Smooth muscle cell (in vitro differentiated cells): ENCODE measurements at regions not wholly inside any gene's neighbourhood (a gene's known extent, or its start where the extent isn't known, plus 50 kb on each side); places are given as distances from the start of the nearest gene placed in this dataset.

Experiments used
- DNase-seq: peaks from one replicate; lab custom pipeline; 2025; ENCODE audit not compliant: unreplicated experiment; lab: John Stamatoyannopoulos, UW
- H2AFZ ChIP-seq: fragments of 200-600 bp; sonication (generic); 2 replicates; pipeline ENCODE4 v1.6.0; 2016; ENCODE audit warnings: antibody characterized with exemption, low read depth, mild to moderate bottlenecking
- H3F3A ChIP-seq: fragments of 200-600 bp; sonication (generic); 2 replicates; pipeline ENCODE4 v1.6.0; 2017; ENCODE audit warnings: antibody characterized with exemption, low read depth
- H3K27ac ChIP-seq: fragments of 200-600 bp; sonication (generic); 2 replicates; pipeline ENCODE4 v1.5.1; 2016; ENCODE audit warnings: low read depth, mild to moderate bottlenecking
- H3K27me3 ChIP-seq: fragments of 200-600 bp; sonication (generic); 2 replicates; pipeline ENCODE4 v1.6.1; 2016; ENCODE audit warnings: low read depth, mild to moderate bottlenecking
- H3K36me3 ChIP-seq: fragments of 200-600 bp; sonication (generic); 2 replicates; pipeline ENCODE4 v1.5.1; 2016; ENCODE audit warnings: low read depth
- H3K4me1 ChIP-seq: fragments of 200-600 bp; sonication (generic); 2 replicates; pipeline ENCODE4 v1.5.1; 2016; ENCODE audit warnings: low read depth
- H3K4me2 ChIP-seq: fragments of 200-600 bp; sonication (generic); 2 replicates; pipeline ENCODE4 v1.6.0; 2016; ENCODE audit warnings: mild to moderate bottlenecking
- H3K4me3 ChIP-seq: fragments of 200-600 bp; sonication (generic); 2 replicates; pipeline ENCODE4 v1.5.1; 2016; ENCODE audit warnings: mild to moderate bottlenecking
- H3K79me2 ChIP-seq: fragments of 200-600 bp; sonication (generic); 2 replicates; pipeline ENCODE4 v1.6.0; 2016; ENCODE audit warnings: low read depth, mild to moderate bottlenecking
- H3K9ac ChIP-seq: fragments of 200-600 bp; sonication (generic); 2 replicates; pipeline ENCODE4 v1.6.0; 2016; ENCODE audit warnings: low read depth
- H3K9me3 ChIP-seq: fragments of 200-600 bp; sonication (generic); replicated peaks from 2 replicates; pipeline ENCODE4 v1.5.1; 2016; ENCODE audit warnings: low read depth
- H4K20me1 ChIP-seq: fragments of 200-600 bp; sonication (generic); 2 replicates; pipeline ENCODE4 v1.6.0; 2016; ENCODE audit warnings: low read depth
- WGBS: methylation state at CpG from one replicate; pipeline ENCODE4 v1.1.7; 2016; ENCODE audit warnings: low lambda C conversion rate; 5-methylcytosine and 5-hydroxymethylcytosine counted together
- TF ChIP-seq, protein P1 (sequence below): fragments of 200-600 bp; sonication (generic); IDR thresholded peaks from 2 replicates; pipeline ENCODE4 v1.5.1; 2017; ENCODE audit warnings: borderline replicate concordance, mild to moderate bottlenecking, antibody characterized with exemption; ENCODE audit not compliant: insufficient read depth, poor library complexity, severe bottlenecking

GRCh38 chrX:69226459-69227158 lies 61.4 kb upstream of the PJA1 start:
- Histone ChIP-seq H3K27me3 (no peaks in the 10 kb centered on the region), H3K36me3 (no peaks in the 10 kb centered on the region), H2AFZ (no peak overlapping the region), H3K9me3 (no peaks in the 10 kb centered on the region), H3K9ac (no peak overlapping the region), H3K4me2 (no peak overlapping the region), H4K20me1 (no peaks in the 10 kb centered on the region), H3K27ac (no peak overlapping the region), H3K4me1 (peaks cover 6% of the 10 kb centered on the region), H3K4me3 (no peak overlapping the region), H3K79me2 (no peaks in the 10 kb centered on the region), H3F3A (no peaks in the 10 kb centered on the region)
- TF ChIP-seq, protein P1, sequence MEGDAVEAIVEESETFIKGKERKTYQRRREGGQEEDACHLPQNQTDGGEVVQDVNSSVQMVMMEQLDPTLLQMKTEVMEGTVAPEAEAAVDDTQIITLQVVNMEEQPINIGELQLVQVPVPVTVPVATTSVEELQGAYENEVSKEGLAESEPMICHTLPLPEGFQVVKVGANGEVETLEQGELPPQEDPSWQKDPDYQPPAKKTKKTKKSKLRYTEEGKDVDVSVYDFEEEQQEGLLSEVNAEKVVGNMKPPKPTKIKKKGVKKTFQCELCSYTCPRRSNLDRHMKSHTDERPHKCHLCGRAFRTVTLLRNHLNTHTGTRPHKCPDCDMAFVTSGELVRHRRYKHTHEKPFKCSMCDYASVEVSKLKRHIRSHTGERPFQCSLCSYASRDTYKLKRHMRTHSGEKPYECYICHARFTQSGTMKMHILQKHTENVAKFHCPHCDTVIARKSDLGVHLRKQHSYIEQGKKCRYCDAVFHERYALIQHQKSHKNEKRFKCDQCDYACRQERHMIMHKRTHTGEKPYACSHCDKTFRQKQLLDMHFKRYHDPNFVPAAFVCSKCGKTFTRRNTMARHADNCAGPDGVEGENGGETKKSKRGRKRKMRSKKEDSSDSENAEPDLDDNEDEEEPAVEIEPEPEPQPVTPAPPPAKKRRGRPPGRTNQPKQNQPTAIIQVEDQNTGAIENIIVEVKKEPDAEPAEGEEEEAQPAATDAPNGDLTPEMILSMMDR: no peak
- no peak for DNase-seq
- WGBS: 71% methylated on average over 9 of the region's 9 CpGs

- TF ChIP-seq, protein P1: peak; percentile 68
- no peaks in the 10 kb centered on the region for H3F3A ChIP-seq
- H3K4me3 ChIP-seq: no peak overlapping the region
- no peaks in the 10 kb centered on the region for H4K20me1 ChIP-seq
- 37% methylated on average over 12 of the region's 12 CpGs for WGBS
- no peaks in the 10 kb centered on the region for H3K27me3 ChIP-seq
- no peaks in the 10 kb centered on the region for H3K9me3 ChIP-seq
- no peak overlapping the region for H3K9ac ChIP-seq
- H3K27ac ChIP-seq: no peak overlapping the region
- H3K4me2 ChIP-seq: peak overlapping the region; percentile 71
- no peak overlapping the region for H2AFZ ChIP-seq
- H3K79me2 ChIP-seq: no peaks in the 10 kb centered on the region
- peak; percentile 21 for DNase-seq
- peaks cover 6% of the 10 kb centered on the region for H3K4me1 ChIP-seq
- no peaks in the 10 kb centered on the region for H3K36me3 ChIP-seq
These were observed 57.1 kb upstream of the PJA1 start for GRCh38 chrX:69222103-69223090.

GRCh38 chrX:69221239-69222102 lies 56.2 kb upstream of the PJA1 start:
- no peak overlapping the region for H3K9ac ChIP-seq
- TF ChIP-seq, protein P1: no peak
- H4K20me1 ChIP-seq: no peaks in the 10 kb centered on the region
- no peaks in the 10 kb centered on the region for H3K36me3 ChIP-seq
- H3K79me2 ChIP-seq: no peaks in the 10 kb centered on the region
- H3K27me3 ChIP-seq: no peaks in the 10 kb centered on the region
- H2AFZ ChIP-seq: no peak overlapping the region
- H3K27ac ChIP-seq: no peak overlapping the region
- no peak overlapping the region for H3K4me3 ChIP-seq
- no peaks in the 10 kb centered on the region for H3K9me3 ChIP-seq
- WGBS: 53% methylated on average over 20 of the region's 38 CpGs
- H3K4me2 ChIP-seq: peak overlapping the region; percentile 71
- H3F3A ChIP-seq: no peaks in the 10 kb centered on the region
- peaks cover 6% of the 10 kb centered on the region for H3K4me1 ChIP-seq
- DNase-seq: no peak
